Stimulated activated naive B cell treated with anti-CD40 and anti-IgM and Interleukin-4, amounts not matched to agents 10 μg/mL and 1 μg/mL and 100 μg/mL, for 72 hours (primary cell): ENCODE measurements at regions not wholly inside any gene's neighbourhood (a gene's known extent, or its start where the extent isn't known, plus 50 kb on each side); places are given as distances from the start of the nearest gene placed in this dataset.
"Not testable (repeated sequence)": the region's sequence is repeated elsewhere in the genome, so short reads cannot be mapped to it uniquely, and the experiment has no call there.

Source experiments
- ATAC-seq, 2 donors: fragments of 150-1000 bp; cut with Tn5 transposase; replicated peaks; 2 replicates each; pipeline ENCODE4 v1.10.0; 2021; ENCODE audit warnings: moderate library complexity in 1 of 2
- DNase-seq: peaks from one replicate; pipeline ENCODE4 v3.0.0; 2021
- H3K27ac Mint-ChIP-seq: one replicate; pipeline ENCODE4 v1.8.0; 2022; ENCODE audit warnings: mild to moderate bottlenecking, mixed read lengths
- H3K27me3 Mint-ChIP-seq, 2 donors: one replicate each; pipeline ENCODE4 v1.8.0; 2022; ENCODE audit warnings: mixed read lengths in 2 of 2
- H3K36me3 Mint-ChIP-seq, 2 donors: one replicate each; pipeline ENCODE4 v1.8.0; 2022; ENCODE audit warnings: mixed read lengths in 2 of 2, mild to moderate bottlenecking in 1 of 2
- H3K4me1 Mint-ChIP-seq, 2 donors: one replicate each; pipeline ENCODE4 v1.8.0; 2022; ENCODE audit warnings: mixed read lengths in 2 of 2, mild to moderate bottlenecking in 1 of 2
- H3K4me3 Mint-ChIP-seq, 2 donors: one replicate each; pipeline ENCODE4 v1.8.0; 2022; ENCODE audit warnings: mild to moderate bottlenecking in 2 of 2, mixed read lengths in 2 of 2, moderate library complexity in 1 of 2
- H3K9me3 Mint-ChIP-seq, 2 donors: one replicate each; pipeline ENCODE4 v1.8.0; 2022; ENCODE audit warnings: mixed read lengths in 2 of 2, mild to moderate bottlenecking in 1 of 2

DNA sequence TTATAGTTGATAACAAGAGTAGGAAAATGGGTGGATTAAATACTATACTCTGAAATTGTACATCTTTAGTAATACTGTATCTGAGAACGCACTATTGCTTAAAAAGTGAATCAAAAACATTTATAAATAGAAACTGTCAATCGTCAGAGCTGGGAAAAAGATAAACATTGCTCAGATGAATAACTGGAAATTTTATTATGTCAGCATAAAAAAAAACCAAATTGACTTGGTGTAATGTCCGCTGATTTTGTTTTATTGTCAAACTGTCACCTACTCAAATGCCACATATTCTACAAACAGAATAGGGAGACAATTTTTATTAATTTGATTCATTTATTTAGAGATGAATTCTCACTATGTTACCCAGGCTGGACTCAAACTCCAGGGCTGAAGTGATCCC lies 109.3 kb upstream of the TMTC1 start:
- no peak for ATAC-seq
- no peaks in the 10 kb centered on the region for H3K4me1 Mint-ChIP-seq
- H3K27ac Mint-ChIP-seq: no peak overlapping the region
- no peak overlapping the region for H3K4me3 Mint-ChIP-seq
- DNase-seq: no peak
- H3K36me3 Mint-ChIP-seq: no peaks in the 10 kb centered on the region
- peaks cover 0 to 4% of the 10 kb centered on the region in 2 donors for H3K9me3 Mint-ChIP-seq
- H3K27me3 Mint-ChIP-seq: no peaks in the 10 kb centered on the region

DNA sequence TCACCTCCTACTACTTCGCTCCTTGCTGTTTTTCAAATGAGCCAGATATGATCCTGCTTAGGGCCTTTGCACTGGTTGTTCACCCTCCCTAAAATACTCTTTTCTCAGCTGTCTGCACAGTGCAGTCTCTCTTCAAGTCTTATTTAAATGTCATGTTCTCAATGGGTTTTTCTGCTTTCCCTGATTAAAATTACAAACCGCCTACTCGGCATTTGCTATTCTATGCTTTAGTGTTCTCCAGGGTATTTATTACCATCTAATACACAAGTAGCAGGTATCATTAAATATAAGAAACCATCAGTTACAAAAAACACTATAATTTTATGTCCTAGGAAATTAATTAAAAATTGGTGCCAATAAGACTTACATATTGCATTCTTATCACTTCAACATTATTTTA lies 108.0 kb upstream of the TMTC1 start:
- Mint-ChIP-seq H3K9me3 (peaks cover 0 to 4% of the 10 kb centered on the region in 2 donors), H3K36me3 (no peaks in the 10 kb centered on the region), H3K27ac (no peak overlapping the region), H3K27me3 (no peaks in the 10 kb centered on the region), H3K4me3 (no peak overlapping the region), H3K4me1 (no peaks in the 10 kb centered on the region)
- ATAC-seq (no peak), DNase-seq (no peak)

DNA sequence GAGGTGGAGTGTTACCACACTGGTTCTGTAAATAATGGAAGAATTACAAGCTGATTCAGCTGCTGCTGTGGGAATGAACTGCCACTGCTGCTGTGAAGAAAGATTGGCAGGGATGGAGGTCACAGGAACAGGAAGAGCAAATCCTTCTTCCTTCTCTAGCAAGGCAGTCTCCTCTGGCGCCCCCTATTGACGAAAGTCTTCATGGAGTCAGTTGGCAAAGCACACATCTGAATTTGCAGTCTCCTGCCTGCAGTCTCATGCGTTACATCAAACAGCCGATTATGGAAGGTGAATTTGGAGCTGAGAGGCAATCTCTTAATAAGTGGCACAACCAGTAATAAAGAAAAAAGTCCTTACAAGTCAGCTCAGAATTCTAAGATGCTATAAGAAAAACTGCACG lies 106.0 kb upstream of the TMTC1 start:
- no peak overlapping the region for H3K4me3 Mint-ChIP-seq
- peaks cover 3 to 11% of the 10 kb centered on the region in 2 donors for H3K9me3 Mint-ChIP-seq
- no peaks in the 10 kb centered on the region for H3K27me3 Mint-ChIP-seq
- no peak overlapping the region for H3K27ac Mint-ChIP-seq
- DNase-seq (no peak), ATAC-seq (no peak)
- H3K4me1 Mint-ChIP-seq: no peaks in the 10 kb centered on the region
- H3K36me3 Mint-ChIP-seq: no peaks in the 10 kb centered on the region

DNA sequence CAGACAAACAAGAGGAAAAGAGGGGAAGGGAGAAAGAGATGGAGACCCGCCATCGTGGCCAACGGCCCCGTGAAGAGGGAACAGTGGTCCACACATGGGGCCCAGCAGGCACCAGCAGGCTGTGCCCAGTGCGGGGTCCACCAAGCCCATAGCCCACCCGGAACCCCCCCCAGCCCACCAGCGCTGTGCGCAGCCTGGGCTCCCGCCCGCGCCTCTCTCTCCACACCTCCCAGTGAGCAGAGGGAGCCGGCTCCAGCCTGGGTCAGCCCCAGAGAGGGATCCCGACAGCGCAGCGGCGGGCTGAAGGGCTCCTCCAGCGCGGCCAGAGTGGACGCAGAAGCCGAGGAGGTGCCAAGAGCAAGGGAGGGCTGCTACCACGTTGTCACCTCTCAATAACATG lies 105.0 kb upstream of the TMTC1 start:
- H3K36me3 Mint-ChIP-seq: no peaks in the 10 kb centered on the region
- H3K27ac Mint-ChIP-seq: no peak overlapping the region
- no peak for DNase-seq
- no peak for ATAC-seq
- no peaks in the 10 kb centered on the region for H3K4me1 Mint-ChIP-seq
- H3K4me3 Mint-ChIP-seq: no peak overlapping the region
- peaks cover 4 to 14% of the 10 kb centered on the region in 2 donors for H3K9me3 Mint-ChIP-seq
- no peaks in the 10 kb centered on the region for H3K27me3 Mint-ChIP-seq

DNA sequence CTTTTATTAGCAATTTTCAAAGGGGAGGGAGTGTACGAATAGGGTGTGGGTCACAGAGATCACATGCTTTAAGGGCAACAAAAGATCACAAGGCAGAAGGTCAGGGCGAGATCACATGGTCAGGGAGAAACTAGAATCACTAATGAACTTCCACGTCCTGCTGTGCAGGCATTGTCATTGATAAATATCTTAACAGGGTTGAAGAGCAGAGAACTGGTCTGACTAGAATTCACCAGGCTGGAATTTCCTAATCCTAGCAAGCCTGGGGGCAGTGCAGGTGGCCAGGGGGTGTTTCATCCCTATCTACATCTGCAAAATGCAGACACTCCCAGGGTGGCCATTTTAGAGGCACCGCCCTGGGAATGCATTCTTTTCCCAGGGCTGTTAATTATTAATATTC lies 101.2 kb upstream of the TMTC1 start:
- peaks cover 4 to 14% of the 10 kb centered on the region in 2 donors for H3K9me3 Mint-ChIP-seq
- H3K4me1 Mint-ChIP-seq, ATAC-seq, H3K36me3 Mint-ChIP-seq, H3K4me3 Mint-ChIP-seq, DNase-seq, H3K27ac Mint-ChIP-seq, H3K27me3 Mint-ChIP-seq: not testable (repeated sequence)

DNA sequence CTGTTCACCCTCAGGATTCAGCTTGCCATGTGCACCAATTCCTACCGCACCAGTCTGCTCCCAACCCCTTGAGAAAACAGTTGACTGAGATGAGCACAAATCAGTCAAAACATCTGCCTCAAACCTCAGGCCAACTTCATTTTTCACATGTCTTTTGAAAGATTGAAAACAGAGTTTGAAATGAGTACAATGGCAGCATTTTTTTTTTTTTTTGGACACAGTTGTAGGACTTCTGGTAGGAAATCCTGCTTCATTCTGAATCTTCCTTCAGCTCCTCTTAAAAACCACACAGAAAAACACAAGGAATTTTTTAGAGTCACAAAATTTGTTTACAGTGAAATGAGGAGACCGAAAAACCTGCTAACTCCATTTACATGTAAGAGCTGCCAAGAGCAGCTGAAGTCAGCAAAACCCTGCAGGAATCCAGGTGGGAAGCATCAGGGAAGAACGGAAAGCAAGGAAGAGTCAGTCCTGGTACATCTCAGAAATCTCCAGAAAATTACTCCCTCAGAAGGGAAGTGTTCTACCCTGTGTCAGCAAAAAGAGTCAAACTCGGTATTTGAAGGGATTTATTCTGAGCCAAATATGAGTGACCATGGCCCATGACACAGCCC lies 100.3 kb upstream of the TMTC1 start:
- peaks cover 4 to 12% of the 10 kb centered on the region in 2 donors for H3K9me3 Mint-ChIP-seq
- no peak overlapping the region for H3K27ac Mint-ChIP-seq
- H3K27me3 Mint-ChIP-seq: no peaks in the 10 kb centered on the region
- no peak for ATAC-seq
- no peak overlapping the region for H3K4me3 Mint-ChIP-seq
- DNase-seq: no peak
- no peaks in the 10 kb centered on the region for H3K4me1 Mint-ChIP-seq
- H3K36me3 Mint-ChIP-seq: no peaks in the 10 kb centered on the region

DNA sequence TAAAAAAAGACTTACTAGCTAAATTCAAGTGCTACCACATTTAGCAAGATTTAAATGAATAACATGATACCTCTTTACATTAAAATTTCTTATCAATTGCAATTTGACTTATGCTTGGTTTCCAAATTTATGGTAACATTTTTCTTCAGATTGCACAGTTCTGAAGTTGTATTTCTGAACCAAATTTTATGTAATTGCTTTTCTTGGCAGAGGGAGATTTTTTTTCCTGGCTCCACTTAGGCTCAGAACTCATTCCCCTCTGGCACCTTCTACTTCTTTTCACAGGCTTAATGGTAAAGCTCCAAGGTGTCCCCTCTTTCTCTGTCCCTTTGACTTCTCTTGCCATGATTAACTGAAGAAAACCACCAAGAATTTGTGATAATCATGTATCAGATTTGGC lies 99.8 kb upstream of the TMTC1 start:
- Mint-ChIP-seq H3K27me3 (no peaks in the 10 kb centered on the region), H3K27ac (no peak overlapping the region), H3K9me3 (peaks cover 4 to 12% of the 10 kb centered on the region in 2 donors), H3K4me3 (no peak overlapping the region), H3K36me3 (no peaks in the 10 kb centered on the region), H3K4me1 (no peaks in the 10 kb centered on the region)
- ATAC-seq: no peak
- DNase-seq: no peak

DNA sequence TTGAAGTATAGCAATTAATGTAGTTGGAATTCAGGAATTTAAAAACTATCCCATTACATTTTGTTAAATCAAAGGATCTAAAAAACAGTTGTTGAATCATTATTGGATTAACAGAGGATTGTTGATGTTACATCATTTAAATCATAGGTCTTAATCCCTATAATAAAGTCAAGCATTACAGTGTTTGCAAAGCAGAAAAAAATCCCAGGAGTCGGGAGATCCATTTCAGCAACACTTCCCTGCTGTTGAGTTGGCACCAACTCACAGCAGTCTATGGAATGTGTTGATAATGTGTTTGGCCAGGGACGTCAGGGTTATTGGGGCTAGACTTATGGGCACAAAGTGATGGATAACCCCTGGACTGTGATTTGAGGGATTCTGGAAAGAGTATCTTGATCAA lies 99.1 kb upstream of the TMTC1 start:
- Mint-ChIP-seq H3K9me3 (peaks cover 4 to 12% of the 10 kb centered on the region in 2 donors), H3K27me3 (no peaks in the 10 kb centered on the region), H3K4me3 (no peak overlapping the region), H3K27ac (no peak overlapping the region), H3K36me3 (no peaks in the 10 kb centered on the region), H3K4me1 (no peaks in the 10 kb centered on the region)
- no peak for DNase-seq
- no peak for ATAC-seq

DNA sequence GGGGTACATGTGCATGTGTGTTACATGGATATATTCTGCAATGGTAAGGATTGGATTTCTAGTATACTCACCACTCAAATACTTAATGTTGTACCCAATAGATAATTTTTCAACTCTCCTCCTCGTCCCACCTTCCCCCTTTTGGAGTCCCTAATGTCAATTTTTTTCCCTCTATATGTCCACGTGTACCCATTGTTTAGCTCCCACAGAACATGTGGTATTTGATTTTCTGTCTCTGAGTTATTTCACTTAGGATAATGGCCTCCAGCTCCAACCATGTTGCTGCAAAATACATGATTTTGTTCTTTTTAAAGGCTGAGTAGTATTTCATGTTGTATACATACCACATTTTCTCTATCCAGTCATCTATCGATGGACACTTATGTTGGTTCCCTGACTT lies 97.2 kb upstream of the TMTC1 start:
- peaks cover 6 to 10% of the 10 kb centered on the region in 2 donors for H3K9me3 Mint-ChIP-seq
- no peak for ATAC-seq
- no peak for DNase-seq
- H3K4me3 Mint-ChIP-seq: no peak overlapping the region
- no peaks in the 10 kb centered on the region for H3K36me3 Mint-ChIP-seq
- no peaks in the 10 kb centered on the region for H3K27me3 Mint-ChIP-seq
- H3K27ac Mint-ChIP-seq: no peak overlapping the region
- no peaks in the 10 kb centered on the region for H3K4me1 Mint-ChIP-seq

DNA sequence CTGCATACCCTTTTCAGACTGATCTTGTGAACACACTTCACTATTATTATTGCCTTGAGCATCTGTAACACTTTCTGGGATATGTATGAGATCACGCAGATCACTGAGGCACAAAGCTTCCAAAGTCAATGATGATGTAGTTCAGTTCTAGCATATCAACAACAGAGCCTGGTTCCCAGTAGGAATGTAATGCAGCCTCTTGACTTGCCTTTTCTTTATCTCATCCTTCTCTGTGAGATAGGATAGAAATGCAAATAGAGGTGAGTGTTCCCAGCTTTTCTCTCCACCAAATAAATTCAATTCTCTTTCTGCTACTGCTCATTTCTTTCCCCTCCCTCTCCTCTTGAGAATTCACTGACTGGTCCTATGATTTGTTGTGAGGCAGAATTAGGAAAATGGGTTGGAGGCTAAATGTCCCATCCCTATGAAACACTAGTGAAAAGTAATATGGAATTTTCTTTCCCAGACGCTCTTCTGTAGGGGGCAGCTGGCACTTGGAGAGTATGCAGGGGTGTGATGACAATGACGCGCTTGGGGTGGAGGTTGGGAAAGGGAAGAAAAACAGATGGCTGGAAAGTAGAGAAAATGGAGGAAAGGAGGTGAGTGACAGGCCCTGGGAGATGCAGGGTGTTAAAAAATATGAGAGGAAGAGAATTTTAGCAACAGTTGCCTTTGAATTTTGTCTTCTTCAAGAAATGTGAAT lies 96.0 kb upstream of the TMTC1 start:
- Mint-ChIP-seq H3K27ac (no peak overlapping the region), H3K27me3 (no peaks in the 10 kb centered on the region), H3K4me3 (no peak overlapping the region), H3K4me1 (no peaks in the 10 kb centered on the region), H3K9me3 (peaks cover 10% of the 10 kb centered on the region in 2 donors), H3K36me3 (no peaks in the 10 kb centered on the region)
- no peak for ATAC-seq
- no peak for DNase-seq

DNA sequence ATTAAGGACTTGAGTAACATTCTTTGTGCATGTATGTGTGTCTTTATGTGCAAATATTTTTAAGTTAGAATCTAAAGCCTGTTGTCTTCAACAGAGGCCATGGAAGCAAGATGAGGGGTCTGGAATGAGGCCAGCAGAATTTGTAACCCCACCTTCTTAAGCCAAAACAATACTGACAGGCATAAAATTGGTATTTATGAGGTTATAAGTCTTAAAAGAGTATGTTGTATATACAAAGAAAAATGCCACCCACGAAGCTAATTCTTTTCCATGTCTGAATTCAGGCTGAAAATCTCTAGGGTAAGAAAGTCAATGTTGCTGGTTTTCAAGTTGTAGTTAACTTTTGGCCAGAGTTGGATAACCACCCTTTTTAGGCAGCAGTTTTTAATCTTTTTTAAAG lies 86.2 kb upstream of the TMTC1 start:
- Mint-ChIP-seq H3K9me3 (peaks cover 11 to 13% of the 10 kb centered on the region in 2 donors), H3K27ac (no peak overlapping the region), H3K36me3 (no peaks in the 10 kb centered on the region), H3K27me3 (no peaks in the 10 kb centered on the region), H3K4me3 (no peak overlapping the region), H3K4me1 (no peaks in the 10 kb centered on the region)
- ATAC-seq (no peak), DNase-seq (no peak)

DNA sequence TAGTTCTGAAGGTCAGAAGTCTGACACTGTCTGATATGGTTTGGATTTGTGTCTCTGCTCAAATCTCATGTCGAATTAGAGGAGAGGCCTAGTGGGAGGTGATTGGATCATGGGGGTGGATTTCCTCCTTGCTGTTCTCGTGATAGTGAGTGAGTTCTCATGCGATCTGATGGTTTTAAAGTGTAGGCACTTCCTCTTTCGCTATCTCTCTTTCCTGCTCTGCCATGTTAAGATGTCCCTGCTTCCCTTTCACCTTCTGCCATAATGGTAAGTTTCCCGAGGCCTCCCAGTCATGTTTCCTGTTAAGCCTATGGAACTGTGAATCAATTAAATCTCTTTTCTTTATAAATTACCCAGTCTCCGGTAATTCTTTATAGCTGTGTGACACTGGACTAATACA lies 84.1 kb upstream of the TMTC1 start:
- H3K9me3 Mint-ChIP-seq: peaks cover 8 to 13% of the 10 kb centered on the region in 2 donors
- no peak overlapping the region for H3K27ac Mint-ChIP-seq
- no peaks in the 10 kb centered on the region for H3K36me3 Mint-ChIP-seq
- no peaks in the 10 kb centered on the region for H3K27me3 Mint-ChIP-seq
- ATAC-seq: no peak
- no peaks in the 10 kb centered on the region for H3K4me1 Mint-ChIP-seq
- DNase-seq: no peak
- no peak overlapping the region for H3K4me3 Mint-ChIP-seq

DNA sequence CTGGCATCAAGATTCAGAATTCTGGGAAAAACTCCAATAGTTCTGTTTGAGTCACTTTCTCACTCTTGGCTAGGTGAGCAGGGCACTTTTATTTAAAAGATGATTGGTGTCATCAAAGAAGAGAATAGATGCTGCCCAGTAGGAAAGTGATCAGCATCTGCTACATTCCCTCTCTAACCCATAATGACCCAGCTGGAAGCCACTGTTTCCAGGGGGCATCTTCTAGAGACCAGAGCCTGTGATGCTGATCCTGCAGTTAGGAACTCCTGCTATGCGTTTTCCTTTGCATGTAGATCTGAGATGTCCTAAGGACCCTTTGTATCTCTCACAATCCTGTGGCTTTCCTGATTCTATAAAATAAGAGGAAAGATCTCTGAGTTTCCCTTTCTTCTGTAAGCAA lies 79.9 kb upstream of the TMTC1 start:
- no peaks in the 10 kb centered on the region for H3K27me3 Mint-ChIP-seq
- no peak overlapping the region for H3K27ac Mint-ChIP-seq
- H3K9me3 Mint-ChIP-seq: peaks cover 6 to 8% of the 10 kb centered on the region in 2 donors
- H3K4me3 Mint-ChIP-seq: no peak overlapping the region
- no peak for ATAC-seq
- H3K4me1 Mint-ChIP-seq: no peaks in the 10 kb centered on the region
- no peak for DNase-seq
- H3K36me3 Mint-ChIP-seq: no peaks in the 10 kb centered on the region

DNA sequence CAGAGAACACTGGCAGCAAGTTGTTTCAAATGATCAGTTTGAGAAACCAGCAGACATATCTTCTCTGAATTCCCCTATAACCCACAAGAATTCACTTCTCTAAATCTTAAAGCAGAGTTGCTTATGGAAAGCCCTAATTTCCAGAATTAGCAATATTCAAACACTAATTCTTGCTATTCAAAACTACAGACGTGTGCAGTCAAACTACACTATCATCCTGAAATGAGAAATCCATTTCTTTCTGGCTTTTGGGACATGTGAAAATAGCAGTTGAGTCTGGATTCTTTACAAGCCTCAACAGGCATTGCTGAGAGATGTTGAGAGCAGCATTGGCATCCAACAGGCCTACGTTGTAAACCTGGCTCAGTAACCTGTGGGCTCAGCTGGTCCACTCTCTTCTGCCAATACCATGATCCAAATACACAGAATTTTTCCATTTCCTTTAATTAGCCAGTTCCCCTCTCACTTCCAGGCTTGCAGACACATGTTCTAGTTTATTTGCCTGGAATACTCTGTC lies 74.6 kb upstream of the TMTC1 start:
- Mint-ChIP-seq H3K4me3 (no peak overlapping the region), H3K27ac (no peak overlapping the region), H3K4me1 (no peaks in the 10 kb centered on the region), H3K36me3 (no peaks in the 10 kb centered on the region), H3K27me3 (no peaks in the 10 kb centered on the region), H3K9me3 (peaks cover 4% of the 10 kb centered on the region in 2 donors)
- ATAC-seq (no peak), DNase-seq (no peak)

DNA sequence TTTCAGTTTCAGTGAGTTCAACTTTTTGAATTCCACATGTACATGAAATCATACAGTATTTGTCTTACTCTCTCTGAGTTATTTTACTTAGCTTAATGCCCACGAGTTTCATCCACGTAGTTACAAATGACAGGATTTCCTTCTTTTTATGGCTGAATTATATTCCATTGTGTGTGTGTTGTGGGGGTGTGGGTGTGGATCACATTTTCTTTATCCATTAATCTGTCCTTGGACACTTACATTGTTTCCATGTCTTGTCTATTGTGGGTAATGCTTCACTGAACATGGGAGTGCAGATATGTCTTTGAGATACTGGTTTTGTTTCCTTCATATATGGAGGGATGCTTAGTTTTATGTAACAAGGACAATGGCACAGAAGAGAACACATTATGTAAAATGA lies 63.5 kb upstream of the TMTC1 start:
- Mint-ChIP-seq H3K36me3 (no peaks in the 10 kb centered on the region), H3K4me1 (no peaks in the 10 kb centered on the region), H3K27me3 (no peaks in the 10 kb centered on the region), H3K4me3 (no peak overlapping the region), H3K27ac (no peak overlapping the region), H3K9me3 (peaks cover 6 to 14% of the 10 kb centered on the region in 2 donors)
- no peak for DNase-seq
- no peak for ATAC-seq
